Brain pericyte (primary cell): ENCODE measurements at regions not wholly inside any gene's neighbourhood (a gene's known extent, or its start where the extent isn't known, plus 50 kb on each side); places are given as distances from the start of the nearest gene placed in this dataset.
"Not testable (repeated sequence)": the region's sequence is repeated elsewhere in the genome, so short reads cannot be mapped to it uniquely, and the experiment has no call there.

Source experiments
- DNase-seq: peaks from one replicate; pipeline ENCODE4 v3.0.0-alpha.2; 2012; ENCODE audit warnings: low read depth, low spot score

GRCh38 chr9:106104887-106105286 is 410.5 kb downstream of the TMEM38B start:
- no peak for DNase-seq

GRCh38 chr9:106106396-106106795 is 412.1 kb downstream of the TMEM38B start:
- no peak for DNase-seq

- no peak for DNase-seq
These were observed 413.4 kb downstream of the TMEM38B start for GRCh38 chr9:106107716-106108115.

- DNase-seq: not testable (repeated sequence)
These were observed 415.4 kb downstream of the TMEM38B start for GRCh38 chr9:106109706-106110105.

- no peak for DNase-seq
These were observed 416.1 kb downstream of the TMEM38B start for GRCh38 chr9:106110483-106110882.

GRCh38 chr9:106111039-106111730 is 416.8 kb downstream of the TMEM38B start:
- no peak for DNase-seq

GRCh38 chr9:106112935-106113334 is 418.6 kb downstream of the TMEM38B start:
- no peak for DNase-seq

GRCh38 chr9:106119176-106119575 is 424.8 kb downstream of the TMEM38B start:
- DNase-seq: no peak

- no peak for DNase-seq
These were observed 425.7 kb downstream of the TMEM38B start for GRCh38 chr9:106120071-106120470.

GRCh38 chr9:106127776-106128175 is 433.4 kb downstream of the TMEM38B start:
- no peak for DNase-seq

- no peak for DNase-seq
These were observed 436.0 kb downstream of the TMEM38B start for GRCh38 chr9:106130374-106130773.

GRCh38 chr9:106143781-106144180 is 449.4 kb downstream of the TMEM38B start:
- no peak for DNase-seq

- DNase-seq: no peak
These were observed 451.9 kb downstream of the TMEM38B start for GRCh38 chr9:106146066-106146840.

- DNase-seq: no peak
These were observed 452.5 kb downstream of the TMEM38B start for GRCh38 chr9:106146886-106147285.

- no peak for DNase-seq
These were observed 455.6 kb downstream of the TMEM38B start for GRCh38 chr9:106149956-106150355.

- no peak for DNase-seq
These were observed 462.1 kb downstream of the TMEM38B start for GRCh38 chr9:106156465-106156864.

- DNase-seq: no peak
These were observed 477.9 kb downstream of the TMEM38B start for GRCh38 chr9:106172265-106172664.

- DNase-seq: no peak
These were observed 480.0 kb downstream of the TMEM38B start for GRCh38 chr9:106174346-106174745.

GRCh38 chr9:106177216-106177615 is 482.9 kb downstream of the TMEM38B start:
- no peak for DNase-seq

GRCh38 chr9:106179191-106179590 is 484.9 kb downstream of the TMEM38B start:
- DNase-seq: no peak

- not testable (repeated sequence) for DNase-seq
These were observed 509.6 kb downstream of the TMEM38B start for GRCh38 chr9:106203815-106204516.

GRCh38 chr9:106207298-106207697 is 513.0 kb downstream of the TMEM38B start:
- no peak for DNase-seq
